GM23338 (cell line): ENCODE measurements at regions not wholly inside any gene's neighbourhood (a gene's known extent, or its start where the extent isn't known, plus 50 kb on each side); places are given as distances from the start of the nearest gene placed in this dataset.

ENCODE experiments used
- ATAC-seq: fragments of 200-7000 bp; cut with Tn5 transposase; 3 replicates; pipeline ENCODE4 v1.9.1; 2020
- DNase-seq: peaks from one replicate; pipeline ENCODE4 v3.0.0-alpha.2; 2015; ENCODE audit warnings: low spot score
- H2AFZ ChIP-seq: fragments of 200-600 bp; sonication (generic); 2 replicates; pipeline ENCODE4 v1.8.0; 2016; ENCODE audit warnings: antibody characterized with exemption, mild to moderate bottlenecking, moderate library complexity
- H3F3A ChIP-seq: fragments of 200-600 bp; sonication (generic); replicated peaks from 2 replicates; pipeline ENCODE4 v1.8.0; 2017; ENCODE audit warnings: antibody characterized with exemption, mixed run types, low read depth
- H3K27ac ChIP-seq: fragments of 200-600 bp; sonication (generic); 2 replicates; pipeline ENCODE4 v1.6.1; 2016; ENCODE audit warnings: low read depth
- H3K27me3 ChIP-seq: fragments of 200-600 bp; sonication (generic); 2 replicates; pipeline ENCODE4 v1.8.0; 2016; ENCODE audit warnings: mild to moderate bottlenecking, mixed run types, moderate library complexity; ENCODE audit not compliant: insufficient read depth
- H3K36me3 ChIP-seq: fragments of 200-600 bp; sonication (generic); 2 replicates; pipeline ENCODE4 v1.8.0; 2016; ENCODE audit warnings: mild to moderate bottlenecking; ENCODE audit not compliant: insufficient read depth
- H3K4me1 ChIP-seq: fragments of 200-600 bp; sonication (generic); 2 replicates; pipeline ENCODE4 v1.8.0; 2016; ENCODE audit warnings: mild to moderate bottlenecking, moderate library complexity; ENCODE audit not compliant: insufficient read depth
- H3K4me2 ChIP-seq: fragments of 200-600 bp; sonication (generic); 2 replicates; pipeline ENCODE4 v1.7.1; 2017; ENCODE audit warnings: mixed run types
- H3K4me3 ChIP-seq: fragments of 200-600 bp; sonication (generic); 2 replicates; pipeline ENCODE4 v1.6.1; 2016; ENCODE audit warnings: mixed run types
- H3K79me2 ChIP-seq: fragments of 200-600 bp; sonication (generic); replicated peaks from 2 replicates; pipeline ENCODE4 v1.8.0; 2017; ENCODE audit warnings: mild to moderate bottlenecking; ENCODE audit not compliant: insufficient read depth
- H3K9me2 ChIP-seq: fragments of 200-600 bp; sonication (generic); 2 replicates; pipeline ENCODE4 v1.8.0; 2017; ENCODE audit not compliant: insufficient read depth
- H4K20me1 ChIP-seq: fragments of 200-600 bp; sonication (generic); replicated peaks from 2 replicates; pipeline ENCODE4 v1.8.0; 2017; ENCODE audit warnings: mild to moderate bottlenecking; ENCODE audit not compliant: insufficient read depth
- H3K27ac Mint-ChIP-seq: 2 replicates; pipeline ENCODE4 v1.8.0; 2020; ENCODE audit warnings: inconsistent platforms, mild to moderate bottlenecking, moderate library complexity, mixed read lengths
- H3K27me3 Mint-ChIP-seq: 3 replicates; pipeline ENCODE4 v1.8.0; 2022; ENCODE audit warnings: low read depth, mild to moderate bottlenecking, moderate library complexity, mixed read lengths, inconsistent platforms; ENCODE audit not compliant: insufficient read depth, poor library complexity
- H3K36me3 Mint-ChIP-seq: 3 replicates; pipeline ENCODE4 v1.8.0; 2021; ENCODE audit warnings: low read depth, mild to moderate bottlenecking, inconsistent platforms, moderate library complexity, mixed read lengths
- H3K4me1 Mint-ChIP-seq: 3 replicates; pipeline ENCODE4 v1.8.0; 2020; ENCODE audit warnings: mild to moderate bottlenecking, inconsistent platforms, mixed read lengths
- H3K4me3 Mint-ChIP-seq: 3 replicates; pipeline ENCODE4 v1.8.0; 2021; ENCODE audit warnings: moderate library complexity, mild to moderate bottlenecking, inconsistent platforms, mixed read lengths
- H3K9me3 Mint-ChIP-seq: 3 replicates; pipeline ENCODE4 v1.8.0; 2020; ENCODE audit warnings: moderate library complexity, mild to moderate bottlenecking, inconsistent platforms, mixed read lengths
- CREB1 ChIP-seq: fragments of 250-450 bp; sonication (Bioruptor Pico); IDR thresholded peaks from 2 replicates; pipeline ENCODE4 v1.5.0; 2020; ENCODE audit warnings: low read depth, mild to moderate bottlenecking, moderate library complexity
- EZH2 ChIP-seq: fragments of 200-600 bp; sonication (generic); IDR thresholded peaks from one replicate; pipeline ENCODE4 v1.8.0; 2017; ENCODE audit warnings: antibody characterized with exemption, mild to moderate bottlenecking, low read depth; ENCODE audit not compliant: unreplicated experiment
- EZH2phosphoT487 ChIP-seq: fragments of 200-600 bp; sonication (generic); IDR thresholded peaks from one replicate; pipeline ENCODE4 v1.8.1; 2018; ENCODE audit warnings: antibody characterized with exemption; ENCODE audit not compliant: unreplicated experiment
- JUNB ChIP-seq: IDR thresholded peaks from one replicate; pipeline ENCODE4 v1.6.1; 2016; ENCODE audit warnings: antibody characterized with exemption; ENCODE audit not compliant: unreplicated experiment
- NANOG ChIP-seq: IDR thresholded peaks from 2 replicates; pipeline ENCODE4 v1.6.1; 2016; ENCODE audit warnings: antibody characterized with exemption, borderline replicate concordance
- POLR2AphosphoS5 ChIP-seq: IDR thresholded peaks from 2 replicates; pipeline ENCODE4 v1.6.1; 2016; ENCODE audit warnings: antibody characterized with exemption, low read depth
- STAT1 ChIP-seq: IDR thresholded peaks from one replicate; pipeline ENCODE4 v1.6.1; 2016; ENCODE audit warnings: antibody characterized with exemption; ENCODE audit not compliant: unreplicated experiment
- ZNF114 ChIP-seq: fragments of 250-450 bp; sonication (Bioruptor Pico); IDR thresholded peaks from 2 replicates; pipeline ENCODE4 v1.5.0; 2020; ENCODE audit warnings: mild to moderate bottlenecking, moderate library complexity
- ZNF331 ChIP-seq: fragments of 250-450 bp; sonication (Bioruptor Pico); IDR thresholded peaks from 2 replicates; pipeline ENCODE4 v1.5.0; 2020; ENCODE audit warnings: low read depth, mild to moderate bottlenecking, moderate library complexity
- TF ChIP-seq, protein P1 (sequence below): IDR thresholded peaks from 2 replicates; pipeline ENCODE4 v1.6.1; 2016; ENCODE audit warnings: antibody characterized with exemption
- TF ChIP-seq, protein P2 (sequence below): IDR thresholded peaks from one replicate; pipeline ENCODE4 v1.6.1; 2018; ENCODE audit warnings: antibody characterized with exemption; ENCODE audit not compliant: unreplicated experiment
- TF ChIP-seq, protein P3 (sequence below): fragments of 250-450 bp; sonication (Bioruptor Pico); IDR thresholded peaks from 2 replicates; pipeline ENCODE4 v1.5.0; 2020; ENCODE audit warnings: mild to moderate bottlenecking, moderate library complexity

DNA sequence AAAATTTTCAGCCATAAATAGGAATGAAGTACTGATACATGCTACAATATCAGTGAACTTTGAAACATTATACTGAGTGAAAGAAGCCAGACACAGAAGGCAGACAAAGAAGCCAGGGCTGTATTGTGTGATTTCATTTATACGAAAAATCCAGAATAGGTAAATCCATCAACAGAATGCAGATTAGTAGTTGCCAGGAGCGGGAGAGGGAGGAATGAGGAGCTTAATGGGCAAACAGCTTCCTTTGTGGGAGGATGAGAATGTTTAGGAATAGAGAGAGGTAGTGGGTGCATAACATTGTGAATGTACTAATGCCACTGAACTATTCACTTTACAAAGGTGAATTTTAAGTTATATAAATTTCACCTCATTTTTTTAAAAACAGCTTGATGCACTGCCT is 103.3 kb upstream of the SERTM1 start:
- Mint-ChIP-seq H3K4me1 (peaks cover 3% of the 10 kb centered on the region; the same call in 2 of the 3 replicates), H3K9me3 (peaks cover 9% of the 10 kb centered on the region; the same call in 2 of the 3 replicates), H3K27me3 (peaks cover 2% of the 10 kb centered on the region), H3K36me3 (no peaks in the 10 kb centered on the region), H3K27ac (no peak overlapping the region), H3K4me3 (no peak overlapping the region)
- Histone ChIP-seq H3F3A (no peaks in the 10 kb centered on the region), H3K4me3 (no peak overlapping the region), H3K27ac (no peak overlapping the region), H3K9me2 (peaks cover 8% of the 10 kb centered on the region; the same call in 1 of the 2 replicates), H3K36me3 (no peaks in the 10 kb centered on the region), H3K79me2 (no peaks in the 10 kb centered on the region), H3K27me3 (no peaks in the 10 kb centered on the region), H3K4me1 (no peaks in the 10 kb centered on the region), H4K20me1 (no peaks in the 10 kb centered on the region), H2AFZ (no peak overlapping the region), H3K4me2 (no peak overlapping the region)
- no peak for ATAC-seq
- no peak for DNase-seq
- no peak for TF ChIP-seq NANOG
- TF ChIP-seq ZNF331 (CRISPR knock-in tag) = no peak
- TF ChIP-seq POLR2AphosphoS5 = no peak

DNA sequence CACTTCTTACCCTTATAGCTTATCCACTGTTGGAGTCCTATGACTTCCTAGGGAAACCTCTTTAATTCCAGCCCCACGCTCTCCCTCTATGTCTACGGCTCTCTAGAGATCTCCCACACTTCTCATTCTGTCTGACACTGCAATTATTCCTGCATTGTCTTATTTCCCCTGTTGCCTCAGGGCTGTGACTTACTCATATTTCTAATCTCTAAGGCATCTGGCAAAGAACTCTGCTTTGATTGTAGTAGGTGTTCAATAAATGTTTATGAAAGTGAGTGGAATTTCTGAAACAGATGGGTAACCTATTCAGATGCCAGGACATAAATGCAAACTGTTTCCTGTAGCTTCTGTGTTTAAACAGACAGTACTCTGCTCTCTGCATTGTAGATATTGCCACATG is 102.4 kb upstream of the SERTM1 start:
- peak overlapping the region; percentile 28; the same call in 1 of the 2 replicates for H2AFZ ChIP-seq
- ATAC-seq = no peak
- H3K4me3 ChIP-seq = no peak overlapping the region
- Mint-ChIP-seq H3K36me3 (no peaks in the 10 kb centered on the region), H3K27me3 (peaks cover 2% of the 10 kb centered on the region), H3K4me3 (no peak overlapping the region), H3K9me3 (peaks cover 9% of the 10 kb centered on the region; the same call in 2 of the 3 replicates), H3K27ac (no peak overlapping the region), H3K4me1 (peaks cover 3% of the 10 kb centered on the region; the same call in 2 of the 3 replicates)
- no peaks in the 10 kb centered on the region for H3K27me3 ChIP-seq
- peaks cover 8% of the 10 kb centered on the region; the same call in 1 of the 2 replicates for H3K9me2 ChIP-seq
- no peak overlapping the region for H3K27ac ChIP-seq
- no peak for DNase-seq
- no peaks in the 10 kb centered on the region for H3K4me1 ChIP-seq
- no peaks in the 10 kb centered on the region for H4K20me1 ChIP-seq
- no peak overlapping the region for H3K4me2 ChIP-seq
- H3K36me3 ChIP-seq = no peaks in the 10 kb centered on the region
- no peaks in the 10 kb centered on the region for H3F3A ChIP-seq
- H3K79me2 ChIP-seq = no peaks in the 10 kb centered on the region
- TF ChIP-seq STAT1 (no peak), JUNB (no peak), ZNF114 (no peak), EZH2phosphoT487 (no peak), NANOG (no peak), EZH2 (no peak), ZNF331 (CRISPR knock-in tag) (no peak), CREB1 (CRISPR knock-in tag) (no peak), POLR2AphosphoS5 (no peak)
- TF ChIP-seq, protein P1, sequence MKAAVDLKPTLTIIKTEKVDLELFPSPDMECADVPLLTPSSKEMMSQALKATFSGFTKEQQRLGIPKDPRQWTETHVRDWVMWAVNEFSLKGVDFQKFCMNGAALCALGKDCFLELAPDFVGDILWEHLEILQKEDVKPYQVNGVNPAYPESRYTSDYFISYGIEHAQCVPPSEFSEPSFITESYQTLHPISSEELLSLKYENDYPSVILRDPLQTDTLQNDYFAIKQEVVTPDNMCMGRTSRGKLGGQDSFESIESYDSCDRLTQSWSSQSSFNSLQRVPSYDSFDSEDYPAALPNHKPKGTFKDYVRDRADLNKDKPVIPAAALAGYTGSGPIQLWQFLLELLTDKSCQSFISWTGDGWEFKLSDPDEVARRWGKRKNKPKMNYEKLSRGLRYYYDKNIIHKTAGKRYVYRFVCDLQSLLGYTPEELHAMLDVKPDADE = no peak
- TF ChIP-seq, protein P2, sequence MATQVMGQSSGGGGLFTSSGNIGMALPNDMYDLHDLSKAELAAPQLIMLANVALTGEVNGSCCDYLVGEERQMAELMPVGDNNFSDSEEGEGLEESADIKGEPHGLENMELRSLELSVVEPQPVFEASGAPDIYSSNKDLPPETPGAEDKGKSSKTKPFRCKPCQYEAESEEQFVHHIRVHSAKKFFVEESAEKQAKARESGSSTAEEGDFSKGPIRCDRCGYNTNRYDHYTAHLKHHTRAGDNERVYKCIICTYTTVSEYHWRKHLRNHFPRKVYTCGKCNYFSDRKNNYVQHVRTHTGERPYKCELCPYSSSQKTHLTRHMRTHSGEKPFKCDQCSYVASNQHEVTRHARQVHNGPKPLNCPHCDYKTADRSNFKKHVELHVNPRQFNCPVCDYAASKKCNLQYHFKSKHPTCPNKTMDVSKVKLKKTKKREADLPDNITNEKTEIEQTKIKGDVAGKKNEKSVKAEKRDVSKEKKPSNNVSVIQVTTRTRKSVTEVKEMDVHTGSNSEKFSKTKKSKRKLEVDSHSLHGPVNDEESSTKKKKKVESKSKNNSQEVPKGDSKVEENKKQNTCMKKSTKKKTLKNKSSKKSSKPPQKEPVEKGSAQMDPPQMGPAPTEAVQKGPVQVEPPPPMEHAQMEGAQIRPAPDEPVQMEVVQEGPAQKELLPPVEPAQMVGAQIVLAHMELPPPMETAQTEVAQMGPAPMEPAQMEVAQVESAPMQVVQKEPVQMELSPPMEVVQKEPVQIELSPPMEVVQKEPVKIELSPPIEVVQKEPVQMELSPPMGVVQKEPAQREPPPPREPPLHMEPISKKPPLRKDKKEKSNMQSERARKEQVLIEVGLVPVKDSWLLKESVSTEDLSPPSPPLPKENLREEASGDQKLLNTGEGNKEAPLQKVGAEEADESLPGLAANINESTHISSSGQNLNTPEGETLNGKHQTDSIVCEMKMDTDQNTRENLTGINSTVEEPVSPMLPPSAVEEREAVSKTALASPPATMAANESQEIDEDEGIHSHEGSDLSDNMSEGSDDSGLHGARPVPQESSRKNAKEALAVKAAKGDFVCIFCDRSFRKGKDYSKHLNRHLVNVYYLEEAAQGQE = no peak
- TF ChIP-seq, protein P3, sequence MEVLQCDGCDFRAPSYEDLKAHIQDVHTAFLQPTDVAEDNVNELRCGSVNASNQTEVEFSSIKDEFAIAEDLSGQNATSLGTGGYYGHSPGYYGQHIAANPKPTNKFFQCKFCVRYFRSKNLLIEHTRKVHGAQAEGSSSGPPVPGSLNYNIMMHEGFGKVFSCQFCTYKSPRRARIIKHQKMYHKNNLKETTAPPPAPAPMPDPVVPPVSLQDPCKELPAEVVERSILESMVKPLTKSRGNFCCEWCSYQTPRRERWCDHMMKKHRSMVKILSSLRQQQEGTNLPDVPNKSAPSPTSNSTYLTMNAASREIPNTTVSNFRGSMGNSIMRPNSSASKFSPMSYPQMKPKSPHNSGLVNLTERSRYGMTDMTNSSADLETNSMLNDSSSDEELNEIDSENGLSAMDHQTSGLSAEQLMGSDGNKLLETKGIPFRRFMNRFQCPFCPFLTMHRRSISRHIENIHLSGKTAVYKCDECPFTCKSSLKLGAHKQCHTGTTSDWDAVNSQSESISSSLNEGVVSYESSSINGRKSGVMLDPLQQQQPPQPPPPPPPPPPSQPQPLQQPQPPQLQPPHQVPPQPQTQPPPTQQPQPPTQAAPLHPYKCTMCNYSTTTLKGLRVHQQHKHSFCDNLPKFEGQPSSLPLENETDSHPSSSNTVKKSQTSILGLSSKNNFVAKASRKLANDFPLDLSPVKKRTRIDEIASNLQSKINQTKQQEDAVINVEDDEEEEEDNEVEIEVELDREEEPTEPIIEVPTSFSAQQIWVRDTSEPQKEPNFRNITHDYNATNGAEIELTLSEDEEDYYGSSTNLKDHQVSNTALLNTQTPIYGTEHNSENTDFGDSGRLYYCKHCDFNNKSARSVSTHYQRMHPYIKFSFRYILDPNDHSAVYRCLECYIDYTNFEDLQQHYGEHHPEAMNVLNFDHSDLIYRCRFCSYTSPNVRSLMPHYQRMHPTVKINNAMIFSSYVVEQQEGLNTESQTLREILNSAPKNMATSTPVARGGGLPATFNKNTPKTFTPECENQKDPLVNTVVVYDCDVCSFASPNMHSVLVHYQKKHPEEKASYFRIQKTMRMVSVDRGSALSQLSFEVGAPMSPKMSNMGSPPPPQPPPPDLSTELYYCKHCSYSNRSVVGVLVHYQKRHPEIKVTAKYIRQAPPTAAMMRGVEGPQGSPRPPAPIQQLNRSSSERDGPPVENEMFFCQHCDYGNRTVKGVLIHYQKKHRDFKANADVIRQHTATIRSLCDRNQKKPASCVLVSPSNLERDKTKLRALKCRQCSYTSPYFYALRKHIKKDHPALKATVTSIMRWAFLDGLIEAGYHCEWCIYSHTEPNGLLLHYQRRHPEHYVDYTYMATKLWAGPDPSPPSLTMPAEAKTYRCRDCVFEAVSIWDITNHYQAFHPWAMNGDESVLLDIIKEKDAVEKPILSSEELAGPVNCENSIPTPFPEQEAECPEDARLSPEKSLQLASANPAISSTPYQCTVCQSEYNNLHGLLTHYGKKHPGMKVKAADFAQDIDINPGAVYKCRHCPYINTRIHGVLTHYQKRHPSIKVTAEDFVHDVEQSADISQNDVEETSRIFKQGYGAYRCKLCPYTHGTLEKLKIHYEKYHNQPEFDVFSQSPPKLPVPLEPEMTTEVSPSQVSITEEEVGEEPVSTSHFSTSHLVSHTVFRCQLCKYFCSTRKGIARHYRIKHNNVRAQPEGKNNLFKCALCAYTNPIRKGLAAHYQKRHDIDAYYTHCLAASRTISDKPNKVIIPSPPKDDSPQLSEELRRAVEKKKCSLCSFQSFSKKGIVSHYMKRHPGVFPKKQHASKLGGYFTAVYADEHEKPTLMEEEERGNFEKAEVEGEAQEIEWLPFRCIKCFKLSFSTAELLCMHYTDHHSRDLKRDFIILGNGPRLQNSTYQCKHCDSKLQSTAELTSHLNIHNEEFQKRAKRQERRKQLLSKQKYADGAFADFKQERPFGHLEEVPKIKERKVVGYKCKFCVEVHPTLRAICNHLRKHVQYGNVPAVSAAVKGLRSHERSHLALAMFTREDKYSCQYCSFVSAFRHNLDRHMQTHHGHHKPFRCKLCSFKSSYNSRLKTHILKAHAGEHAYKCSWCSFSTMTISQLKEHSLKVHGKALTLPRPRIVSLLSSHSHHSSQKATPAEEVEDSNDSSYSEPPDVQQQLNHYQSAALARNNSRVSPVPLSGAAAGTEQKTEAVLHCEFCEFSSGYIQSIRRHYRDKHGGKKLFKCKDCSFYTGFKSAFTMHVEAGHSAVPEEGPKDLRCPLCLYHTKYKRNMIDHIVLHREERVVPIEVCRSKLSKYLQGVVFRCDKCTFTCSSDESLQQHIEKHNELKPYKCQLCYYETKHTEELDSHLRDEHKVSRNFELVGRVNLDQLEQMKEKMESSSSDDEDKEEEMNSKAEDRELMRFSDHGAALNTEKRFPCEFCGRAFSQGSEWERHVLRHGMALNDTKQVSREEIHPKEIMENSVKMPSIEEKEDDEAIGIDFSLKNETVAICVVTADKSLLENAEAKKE (CRISPR knock-in tag) = no peak
